GM18499 (cell line): ENCODE measurements at regions not wholly inside any gene's neighbourhood (a gene's known extent, or its start where the extent isn't known, plus 50 kb on each side); places are given as distances from the start of the nearest gene placed in this dataset.

Source experiments
- ATAC-seq: cut with Tn5 transposase; IDR thresholded peaks from one replicate; pipeline ENCODE4 v1.9.1; 2021; ENCODE audit warnings: moderate number of reproducible peaks; ENCODE audit not compliant: insufficient read depth, unreplicated experiment

GRCh38 chr10:24156686-24157085 lies 52.3 kb upstream of the KIAA1217 start:
- no peak for ATAC-seq

- ATAC-seq: no peak
These were observed 51.4 kb upstream of the KIAA1217 start for GRCh38 chr10:24157567-24157966.
